ENCODE measurements at regions not wholly inside any gene's neighbourhood (a gene's known extent, or its start where the extent isn't known, plus 50 kb on each side); places are given as distances from the start of the nearest gene placed in this dataset.

DNA sequence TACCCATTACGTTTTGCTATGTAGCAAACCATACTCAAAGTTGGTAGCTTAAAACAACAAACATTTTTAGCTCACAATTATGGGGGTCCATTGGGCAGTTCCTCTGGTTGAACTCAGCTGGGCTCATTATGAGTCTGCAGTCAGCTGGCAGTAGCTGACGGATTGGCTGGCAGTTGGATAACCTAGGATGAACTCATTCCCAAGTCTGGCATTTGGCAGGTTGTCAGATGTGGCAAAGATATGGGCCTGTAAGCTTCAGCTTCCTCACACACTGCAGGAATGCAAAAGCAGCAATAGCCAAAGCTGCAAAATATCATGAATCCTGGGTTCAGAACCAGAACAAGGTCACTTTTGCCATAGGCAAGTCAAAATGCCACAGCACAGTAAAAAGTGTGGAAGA is 412.2 kb upstream of the SORCS1 start:
- no peak for TF ChIP-seq CTCF (IDR thresholded peaks at IDR 0.05)
- TF ChIP-seq EP300 (IDR thresholded peaks at IDR 0.05): no peak

All from ovary (tissue), 3 donors.